ENCODE measurements at regions not wholly inside any gene's neighbourhood (a gene's known extent, or its start where the extent isn't known, plus 50 kb on each side); places are given as distances from the start of the nearest gene placed in this dataset.

DNA sequence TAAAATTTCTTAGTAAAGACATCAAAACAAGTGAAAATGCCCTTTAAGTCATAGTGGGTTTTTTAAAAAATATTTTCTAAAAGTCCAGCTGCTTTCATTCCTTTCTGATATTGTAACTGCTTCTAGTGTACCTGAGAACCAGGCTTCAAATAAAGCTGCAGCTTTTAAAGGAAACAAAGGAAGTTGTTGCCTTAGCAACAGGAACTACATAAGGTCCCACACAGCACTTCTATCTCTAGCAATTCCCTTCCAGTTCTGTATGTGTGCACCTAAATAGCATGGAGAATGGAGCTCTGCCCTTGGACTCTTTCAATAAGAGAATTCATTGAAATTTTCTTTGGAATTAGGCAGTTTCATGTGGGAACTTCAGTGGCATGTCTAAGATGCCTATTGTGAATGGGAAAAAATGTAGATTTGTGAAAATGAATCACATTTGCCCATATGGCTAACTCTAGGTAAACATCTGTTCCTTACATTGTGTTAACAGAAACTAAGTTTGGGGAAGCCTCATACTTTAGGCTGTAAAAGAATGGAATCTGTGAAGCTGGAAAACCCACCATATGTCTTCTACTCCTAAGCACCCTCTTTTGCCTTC is 206.4 kb downstream of the KIF2B start:
- ATAC-seq (no peak), DNase-seq (ENCODE audit: low read depth, low spot score) (no peak)
- Histone ChIP-seq H3K79me2 (ENCODE audit: insufficient read depth, low read length) (no peaks in the 10 kb centered on the region), H3K27ac (ENCODE audit: low read depth, low read length) (no peak overlapping the region), H3K36me3 (ENCODE audit: control insufficient read depth in 1 of 2, insufficient read depth in 2 of 2, low read length in 2 of 2) (no peaks in the 10 kb centered on the region), H3K9me3 (ENCODE audit: control insufficient read depth in 1 of 2, insufficient read depth in 1 of 2, low read depth in 1 of 2, low read length in 2 of 2) (peaks cover 36 to 47% of the 10 kb centered on the region in 2 experiments), H3K4me1 (ENCODE audit: control insufficient read depth in 1 of 2, insufficient read depth in 2 of 2, low read length in 2 of 2) (no peaks in the 10 kb centered on the region), H3K9ac (ENCODE audit: low read length) (no peak overlapping the region), H3K4me2 (ENCODE audit: low read length) (no peak overlapping the region), H3K4me3 (replicated peaks in 1 of 2; ENCODE audit: low read depth in 1 of 2, low read length in 2 of 2) (no peak overlapping the region), H3K9me2 (ENCODE audit: insufficient read depth) (no peaks in the 10 kb centered on the region), H2AFZ (ENCODE audit: low read depth, low read length, poor library complexity, severe bottlenecking) (no peak overlapping the region), H4K20me1 (ENCODE audit: insufficient read depth) (no peaks in the 10 kb centered on the region), H3K27me3 (ENCODE audit: insufficient read depth, low read length) (no peaks in the 10 kb centered on the region)
- ChIA-PET RAD21 (ENCODE audit: low non-redundant PET in 1 of 2, low total read pairs in 2 of 2, uncharacterized antibody in 2 of 2, unreplicated experiment in 2 of 2) (no interaction called here), POLR2A (no interaction called here), CTCF (no interaction called here)
- BruUV-seq (replicated peaks), result no TSS peak
- intact Hi-C loops (cut with micrococcal nuclease), result no loop called here
- TF ChIP-seq FOSL1 (IDR thresholded peaks at IDR 0.05; ENCODE audit: low read depth), result no peak
- no peak for TF ChIP-seq SRF (IDR thresholded peaks at IDR 0.05; ENCODE audit: low read depth)
- TF ChIP-seq ZNF274 (IDR thresholded peaks at IDR 0.05; ENCODE audit: low read depth, low read length), result no peak
- no peak for TF ChIP-seq EGR1 (IDR thresholded peaks at IDR 0.05; ENCODE audit: low read depth)

DNA sequence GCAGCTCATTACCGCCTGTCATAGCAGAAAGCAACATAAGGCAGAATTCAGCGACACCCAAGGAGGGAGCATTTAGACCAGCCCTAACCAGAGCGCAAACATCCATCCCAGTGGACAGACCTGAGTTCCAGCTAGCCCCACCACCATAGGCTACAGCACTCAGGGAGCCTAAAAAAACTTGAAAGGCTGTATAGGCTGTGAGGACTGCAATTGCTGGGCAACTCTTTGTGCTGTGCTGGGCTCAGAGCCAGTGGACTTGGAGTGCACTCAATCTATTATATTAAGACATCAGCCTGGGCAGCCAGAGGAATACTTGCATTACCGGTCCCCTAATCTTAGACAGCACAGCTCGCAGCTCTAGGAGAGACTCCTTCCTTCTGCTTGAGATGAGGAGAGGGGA is 207.3 kb downstream of the KIF2B start:
- no peak for TF ChIP-seq CEBPB (IDR thresholded peaks at IDR 0.05; ENCODE audit: low read depth)
- TF ChIP-seq, protein P1, sequence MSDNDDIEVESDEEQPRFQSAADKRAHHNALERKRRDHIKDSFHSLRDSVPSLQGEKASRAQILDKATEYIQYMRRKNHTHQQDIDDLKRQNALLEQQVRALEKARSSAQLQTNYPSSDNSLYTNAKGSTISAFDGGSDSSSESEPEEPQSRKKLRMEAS (IDR thresholded peaks at IDR 0.05), result no peak
- no peak for TF ChIP-seq POLR2A (IDR thresholded peaks at IDR 0.05; ENCODE audit: borderline replicate concordance, extremely low read depth, insufficient read depth, insufficient read length)
- TF ChIP-seq, protein P2, sequence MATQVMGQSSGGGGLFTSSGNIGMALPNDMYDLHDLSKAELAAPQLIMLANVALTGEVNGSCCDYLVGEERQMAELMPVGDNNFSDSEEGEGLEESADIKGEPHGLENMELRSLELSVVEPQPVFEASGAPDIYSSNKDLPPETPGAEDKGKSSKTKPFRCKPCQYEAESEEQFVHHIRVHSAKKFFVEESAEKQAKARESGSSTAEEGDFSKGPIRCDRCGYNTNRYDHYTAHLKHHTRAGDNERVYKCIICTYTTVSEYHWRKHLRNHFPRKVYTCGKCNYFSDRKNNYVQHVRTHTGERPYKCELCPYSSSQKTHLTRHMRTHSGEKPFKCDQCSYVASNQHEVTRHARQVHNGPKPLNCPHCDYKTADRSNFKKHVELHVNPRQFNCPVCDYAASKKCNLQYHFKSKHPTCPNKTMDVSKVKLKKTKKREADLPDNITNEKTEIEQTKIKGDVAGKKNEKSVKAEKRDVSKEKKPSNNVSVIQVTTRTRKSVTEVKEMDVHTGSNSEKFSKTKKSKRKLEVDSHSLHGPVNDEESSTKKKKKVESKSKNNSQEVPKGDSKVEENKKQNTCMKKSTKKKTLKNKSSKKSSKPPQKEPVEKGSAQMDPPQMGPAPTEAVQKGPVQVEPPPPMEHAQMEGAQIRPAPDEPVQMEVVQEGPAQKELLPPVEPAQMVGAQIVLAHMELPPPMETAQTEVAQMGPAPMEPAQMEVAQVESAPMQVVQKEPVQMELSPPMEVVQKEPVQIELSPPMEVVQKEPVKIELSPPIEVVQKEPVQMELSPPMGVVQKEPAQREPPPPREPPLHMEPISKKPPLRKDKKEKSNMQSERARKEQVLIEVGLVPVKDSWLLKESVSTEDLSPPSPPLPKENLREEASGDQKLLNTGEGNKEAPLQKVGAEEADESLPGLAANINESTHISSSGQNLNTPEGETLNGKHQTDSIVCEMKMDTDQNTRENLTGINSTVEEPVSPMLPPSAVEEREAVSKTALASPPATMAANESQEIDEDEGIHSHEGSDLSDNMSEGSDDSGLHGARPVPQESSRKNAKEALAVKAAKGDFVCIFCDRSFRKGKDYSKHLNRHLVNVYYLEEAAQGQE (IDR thresholded peaks at IDR 0.05; ENCODE audit: low read depth), result no peak
- TF ChIP-seq EZH2 (IDR thresholded peaks at IDR 0.05), result no peak
- no peak for TF ChIP-seq YY1 (IDR thresholded peaks at IDR 0.05; ENCODE audit: extremely low read depth, insufficient replicate concordance, low read depth, low read length)
- TF ChIP-seq ZFX (IDR thresholded peaks at IDR 0.05), result no peak
- no peak for TF ChIP-seq SRF (IDR thresholded peaks at IDR 0.05; ENCODE audit: low read depth)
- no peak for TF ChIP-seq EGR1 (IDR thresholded peaks at IDR 0.05; ENCODE audit: low read depth)
- no peak for TF ChIP-seq RAD21 (IDR thresholded peaks at IDR 0.05; ENCODE audit: low read depth)
- H2AFZ ChIP-seq (ENCODE audit: low read depth, low read length, poor library complexity, severe bottlenecking), result no peak overlapping the region
- no peak overlapping the region for H3K4me3 ChIP-seq (replicated peaks in 1 of 2; ENCODE audit: low read depth in 1 of 2, low read length in 2 of 2)
- ATAC-seq, result no peak
- H3K9me2 ChIP-seq (ENCODE audit: insufficient read depth), result no peaks in the 10 kb centered on the region
- no peak overlapping the region for H3K27ac ChIP-seq (ENCODE audit: low read depth, low read length)
- POLR2A ChIA-PET, result no interaction called here
- RAD21 ChIA-PET (ENCODE audit: low non-redundant PET in 1 of 2, low total read pairs in 2 of 2, uncharacterized antibody in 2 of 2, unreplicated experiment in 2 of 2), result no interaction called here
- CTCF ChIA-PET, result no interaction called here
- BruUV-seq (replicated peaks), result no TSS peak
- no peaks in the 10 kb centered on the region for H3K79me2 ChIP-seq (ENCODE audit: insufficient read depth, low read length)
- no peak overlapping the region for H3K9ac ChIP-seq (ENCODE audit: low read length)
- no peaks in the 10 kb centered on the region for H3K27me3 ChIP-seq (ENCODE audit: insufficient read depth, low read length)
- no peak for DNase-seq (ENCODE audit: low read depth, low spot score)
- intact Hi-C loops (cut with micrococcal nuclease), result no loop called here
- no peaks in the 10 kb centered on the region for H4K20me1 ChIP-seq (ENCODE audit: insufficient read depth)
- H3K36me3 ChIP-seq (ENCODE audit: control insufficient read depth in 1 of 2, insufficient read depth in 2 of 2, low read length in 2 of 2), result no peaks in the 10 kb centered on the region
- no peak overlapping the region for H3K4me2 ChIP-seq (ENCODE audit: low read length)
- H3K4me1 ChIP-seq (ENCODE audit: control insufficient read depth in 1 of 2, insufficient read depth in 2 of 2, low read length in 2 of 2), result no peaks in the 10 kb centered on the region
- peaks cover 38 to 50% of the 10 kb centered on the region in 2 experiments for H3K9me3 ChIP-seq (ENCODE audit: control insufficient read depth in 1 of 2, insufficient read depth in 1 of 2, low read depth in 1 of 2, low read length in 2 of 2)
